ENCODE measurements at regions not wholly inside any gene's neighbourhood (a gene's known extent, or its start where the extent isn't known, plus 50 kb on each side); places are given as distances from the start of the nearest gene placed in this dataset.

DNA sequence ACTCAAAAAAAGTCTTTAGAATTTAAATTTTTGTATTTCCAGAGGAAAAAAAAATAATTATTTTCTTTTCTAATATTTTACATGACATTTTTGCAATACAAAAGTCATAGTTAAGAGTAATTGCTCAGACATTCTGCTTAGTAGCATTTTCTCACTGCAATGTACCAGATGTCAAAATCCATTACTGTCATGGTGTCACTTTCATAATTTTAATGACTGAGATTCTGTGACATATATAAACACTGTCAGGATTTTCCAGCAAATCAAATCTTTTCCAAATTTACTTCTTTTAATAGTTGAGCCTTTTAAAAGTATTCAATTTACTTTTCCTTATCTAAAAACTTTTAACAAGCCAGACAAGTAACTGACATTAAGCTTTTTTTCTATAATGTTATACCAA lies 422.7 kb downstream of the GRIA2 start:
- no peak for TF ChIP-seq POLR2A (IDR thresholded peaks at IDR 0.05)
- no peak for TF ChIP-seq CTCF (IDR thresholded peaks at IDR 0.05)
- TF ChIP-seq EP300 (IDR thresholded peaks at IDR 0.05): no peak
- no peak for TF ChIP-seq POLR2AphosphoS5 (IDR thresholded peaks at IDR 0.05)

Data from upper lobe of left lung (tissue), 4 donors.